ENCODE measurements at regions not wholly inside any gene's neighbourhood (a gene's known extent, or its start where the extent isn't known, plus 50 kb on each side); places are given as distances from the start of the nearest gene placed in this dataset.

DNA sequence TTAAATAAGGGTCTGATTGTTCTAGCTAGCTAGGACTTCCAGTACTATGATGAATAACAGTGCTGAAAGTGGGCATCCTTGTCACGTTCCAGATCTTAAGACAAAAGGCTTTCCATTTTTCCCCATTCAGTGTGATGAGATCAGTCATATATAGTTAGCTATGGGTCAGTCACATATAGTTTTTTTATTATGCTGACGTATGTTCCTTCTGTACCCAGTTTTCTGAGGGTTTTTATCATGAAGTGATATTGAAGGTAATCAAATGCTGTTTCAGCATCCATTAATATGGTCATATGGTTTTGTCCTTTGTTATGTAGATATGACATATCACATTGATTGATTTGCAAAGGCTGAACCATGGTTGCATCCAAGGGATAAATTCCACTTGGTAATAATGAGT, 800.1 kb upstream of the FBXO33 start:
- H3K27me3 ChIP-seq (ENCODE audit: insufficient read depth) = no peaks in the 10 kb centered on the region
- H3K4me1 ChIP-seq (ENCODE audit: insufficient read depth) = no peaks in the 10 kb centered on the region
- no peak overlapping the region for H3K27ac ChIP-seq (ENCODE audit: low read depth)
- H3K27ac Mint-ChIP-seq = no peak overlapping the region
- DNase-seq (ENCODE audit: low spot score) (no peak), ATAC-seq (no peak)
- no peaks in the 10 kb centered on the region for H3K9me2 ChIP-seq (ENCODE audit: insufficient read depth)
- no peaks in the 10 kb centered on the region for H3K79me2 ChIP-seq (replicated peaks; ENCODE audit: insufficient read depth)
- no peaks in the 10 kb centered on the region for H4K20me1 ChIP-seq (replicated peaks; ENCODE audit: insufficient read depth)
- no peaks in the 10 kb centered on the region for H3K4me1 Mint-ChIP-seq
- peaks cover 25% of the 10 kb centered on the region for H3K9me3 Mint-ChIP-seq
- H3F3A ChIP-seq (replicated peaks; ENCODE audit: low read depth) = no peaks in the 10 kb centered on the region
- no peak overlapping the region for H3K4me3 Mint-ChIP-seq
- no peak overlapping the region for H2AFZ ChIP-seq
- no peak for TF ChIP-seq CREB1 (CRISPR knock-in tag; IDR thresholded peaks at IDR 0.05; ENCODE audit: low read depth)
- no peak for TF ChIP-seq EZH2phosphoT487 (IDR thresholded peaks at IDR 0.05; ENCODE audit: unreplicated experiment)
- TF ChIP-seq, protein P1, sequence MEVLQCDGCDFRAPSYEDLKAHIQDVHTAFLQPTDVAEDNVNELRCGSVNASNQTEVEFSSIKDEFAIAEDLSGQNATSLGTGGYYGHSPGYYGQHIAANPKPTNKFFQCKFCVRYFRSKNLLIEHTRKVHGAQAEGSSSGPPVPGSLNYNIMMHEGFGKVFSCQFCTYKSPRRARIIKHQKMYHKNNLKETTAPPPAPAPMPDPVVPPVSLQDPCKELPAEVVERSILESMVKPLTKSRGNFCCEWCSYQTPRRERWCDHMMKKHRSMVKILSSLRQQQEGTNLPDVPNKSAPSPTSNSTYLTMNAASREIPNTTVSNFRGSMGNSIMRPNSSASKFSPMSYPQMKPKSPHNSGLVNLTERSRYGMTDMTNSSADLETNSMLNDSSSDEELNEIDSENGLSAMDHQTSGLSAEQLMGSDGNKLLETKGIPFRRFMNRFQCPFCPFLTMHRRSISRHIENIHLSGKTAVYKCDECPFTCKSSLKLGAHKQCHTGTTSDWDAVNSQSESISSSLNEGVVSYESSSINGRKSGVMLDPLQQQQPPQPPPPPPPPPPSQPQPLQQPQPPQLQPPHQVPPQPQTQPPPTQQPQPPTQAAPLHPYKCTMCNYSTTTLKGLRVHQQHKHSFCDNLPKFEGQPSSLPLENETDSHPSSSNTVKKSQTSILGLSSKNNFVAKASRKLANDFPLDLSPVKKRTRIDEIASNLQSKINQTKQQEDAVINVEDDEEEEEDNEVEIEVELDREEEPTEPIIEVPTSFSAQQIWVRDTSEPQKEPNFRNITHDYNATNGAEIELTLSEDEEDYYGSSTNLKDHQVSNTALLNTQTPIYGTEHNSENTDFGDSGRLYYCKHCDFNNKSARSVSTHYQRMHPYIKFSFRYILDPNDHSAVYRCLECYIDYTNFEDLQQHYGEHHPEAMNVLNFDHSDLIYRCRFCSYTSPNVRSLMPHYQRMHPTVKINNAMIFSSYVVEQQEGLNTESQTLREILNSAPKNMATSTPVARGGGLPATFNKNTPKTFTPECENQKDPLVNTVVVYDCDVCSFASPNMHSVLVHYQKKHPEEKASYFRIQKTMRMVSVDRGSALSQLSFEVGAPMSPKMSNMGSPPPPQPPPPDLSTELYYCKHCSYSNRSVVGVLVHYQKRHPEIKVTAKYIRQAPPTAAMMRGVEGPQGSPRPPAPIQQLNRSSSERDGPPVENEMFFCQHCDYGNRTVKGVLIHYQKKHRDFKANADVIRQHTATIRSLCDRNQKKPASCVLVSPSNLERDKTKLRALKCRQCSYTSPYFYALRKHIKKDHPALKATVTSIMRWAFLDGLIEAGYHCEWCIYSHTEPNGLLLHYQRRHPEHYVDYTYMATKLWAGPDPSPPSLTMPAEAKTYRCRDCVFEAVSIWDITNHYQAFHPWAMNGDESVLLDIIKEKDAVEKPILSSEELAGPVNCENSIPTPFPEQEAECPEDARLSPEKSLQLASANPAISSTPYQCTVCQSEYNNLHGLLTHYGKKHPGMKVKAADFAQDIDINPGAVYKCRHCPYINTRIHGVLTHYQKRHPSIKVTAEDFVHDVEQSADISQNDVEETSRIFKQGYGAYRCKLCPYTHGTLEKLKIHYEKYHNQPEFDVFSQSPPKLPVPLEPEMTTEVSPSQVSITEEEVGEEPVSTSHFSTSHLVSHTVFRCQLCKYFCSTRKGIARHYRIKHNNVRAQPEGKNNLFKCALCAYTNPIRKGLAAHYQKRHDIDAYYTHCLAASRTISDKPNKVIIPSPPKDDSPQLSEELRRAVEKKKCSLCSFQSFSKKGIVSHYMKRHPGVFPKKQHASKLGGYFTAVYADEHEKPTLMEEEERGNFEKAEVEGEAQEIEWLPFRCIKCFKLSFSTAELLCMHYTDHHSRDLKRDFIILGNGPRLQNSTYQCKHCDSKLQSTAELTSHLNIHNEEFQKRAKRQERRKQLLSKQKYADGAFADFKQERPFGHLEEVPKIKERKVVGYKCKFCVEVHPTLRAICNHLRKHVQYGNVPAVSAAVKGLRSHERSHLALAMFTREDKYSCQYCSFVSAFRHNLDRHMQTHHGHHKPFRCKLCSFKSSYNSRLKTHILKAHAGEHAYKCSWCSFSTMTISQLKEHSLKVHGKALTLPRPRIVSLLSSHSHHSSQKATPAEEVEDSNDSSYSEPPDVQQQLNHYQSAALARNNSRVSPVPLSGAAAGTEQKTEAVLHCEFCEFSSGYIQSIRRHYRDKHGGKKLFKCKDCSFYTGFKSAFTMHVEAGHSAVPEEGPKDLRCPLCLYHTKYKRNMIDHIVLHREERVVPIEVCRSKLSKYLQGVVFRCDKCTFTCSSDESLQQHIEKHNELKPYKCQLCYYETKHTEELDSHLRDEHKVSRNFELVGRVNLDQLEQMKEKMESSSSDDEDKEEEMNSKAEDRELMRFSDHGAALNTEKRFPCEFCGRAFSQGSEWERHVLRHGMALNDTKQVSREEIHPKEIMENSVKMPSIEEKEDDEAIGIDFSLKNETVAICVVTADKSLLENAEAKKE (CRISPR knock-in tag; IDR thresholded peaks at IDR 0.05) = no peak
- TF ChIP-seq REST (IDR thresholded peaks at IDR 0.05; ENCODE audit: unreplicated experiment) = no peak
- TF ChIP-seq, protein P2, sequence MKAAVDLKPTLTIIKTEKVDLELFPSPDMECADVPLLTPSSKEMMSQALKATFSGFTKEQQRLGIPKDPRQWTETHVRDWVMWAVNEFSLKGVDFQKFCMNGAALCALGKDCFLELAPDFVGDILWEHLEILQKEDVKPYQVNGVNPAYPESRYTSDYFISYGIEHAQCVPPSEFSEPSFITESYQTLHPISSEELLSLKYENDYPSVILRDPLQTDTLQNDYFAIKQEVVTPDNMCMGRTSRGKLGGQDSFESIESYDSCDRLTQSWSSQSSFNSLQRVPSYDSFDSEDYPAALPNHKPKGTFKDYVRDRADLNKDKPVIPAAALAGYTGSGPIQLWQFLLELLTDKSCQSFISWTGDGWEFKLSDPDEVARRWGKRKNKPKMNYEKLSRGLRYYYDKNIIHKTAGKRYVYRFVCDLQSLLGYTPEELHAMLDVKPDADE (IDR thresholded peaks at IDR 0.05) = no peak
- TF ChIP-seq JUNB (IDR thresholded peaks at IDR 0.05; ENCODE audit: unreplicated experiment) = no peak
- peaks cover 17% of the 10 kb centered on the region for H3K36me3 Mint-ChIP-seq (ENCODE audit: low read depth)
- H3K4me3 ChIP-seq = no peak overlapping the region
- no peaks in the 10 kb centered on the region for H3K36me3 ChIP-seq (ENCODE audit: insufficient read depth)
- H3K4me2 ChIP-seq = no peak overlapping the region
- H3K27me3 Mint-ChIP-seq (ENCODE audit: insufficient read depth, low read depth, poor library complexity) = no peaks in the 10 kb centered on the region

Measured in GM23338 (cell line).